Smooth muscle cell (in vitro differentiated cells): ENCODE measurements at regions not wholly inside any gene's neighbourhood (a gene's known extent, or its start where the extent isn't known, plus 50 kb on each side); places are given as distances from the start of the nearest gene placed in this dataset.

Experiments used
- DNase-seq: peaks from one replicate; lab custom pipeline; 2025; ENCODE audit not compliant: unreplicated experiment; lab: John Stamatoyannopoulos, UW
- H2AFZ ChIP-seq: fragments of 200-600 bp; sonication (generic); 2 replicates; pipeline ENCODE4 v1.6.0; 2016; ENCODE audit warnings: antibody characterized with exemption, low read depth, mild to moderate bottlenecking
- H3F3A ChIP-seq: fragments of 200-600 bp; sonication (generic); 2 replicates; pipeline ENCODE4 v1.6.0; 2017; ENCODE audit warnings: antibody characterized with exemption, low read depth
- H3K27ac ChIP-seq: fragments of 200-600 bp; sonication (generic); 2 replicates; pipeline ENCODE4 v1.5.1; 2016; ENCODE audit warnings: low read depth, mild to moderate bottlenecking
- H3K27me3 ChIP-seq: fragments of 200-600 bp; sonication (generic); 2 replicates; pipeline ENCODE4 v1.6.1; 2016; ENCODE audit warnings: low read depth, mild to moderate bottlenecking
- H3K36me3 ChIP-seq: fragments of 200-600 bp; sonication (generic); 2 replicates; pipeline ENCODE4 v1.5.1; 2016; ENCODE audit warnings: low read depth
- H3K4me1 ChIP-seq: fragments of 200-600 bp; sonication (generic); 2 replicates; pipeline ENCODE4 v1.5.1; 2016; ENCODE audit warnings: low read depth
- H3K4me2 ChIP-seq: fragments of 200-600 bp; sonication (generic); 2 replicates; pipeline ENCODE4 v1.6.0; 2016; ENCODE audit warnings: mild to moderate bottlenecking
- H3K4me3 ChIP-seq: fragments of 200-600 bp; sonication (generic); 2 replicates; pipeline ENCODE4 v1.5.1; 2016; ENCODE audit warnings: mild to moderate bottlenecking
- H3K79me2 ChIP-seq: fragments of 200-600 bp; sonication (generic); 2 replicates; pipeline ENCODE4 v1.6.0; 2016; ENCODE audit warnings: low read depth, mild to moderate bottlenecking
- H3K9ac ChIP-seq: fragments of 200-600 bp; sonication (generic); 2 replicates; pipeline ENCODE4 v1.6.0; 2016; ENCODE audit warnings: low read depth
- H3K9me3 ChIP-seq: fragments of 200-600 bp; sonication (generic); replicated peaks from 2 replicates; pipeline ENCODE4 v1.5.1; 2016; ENCODE audit warnings: low read depth
- H4K20me1 ChIP-seq: fragments of 200-600 bp; sonication (generic); 2 replicates; pipeline ENCODE4 v1.6.0; 2016; ENCODE audit warnings: low read depth
- WGBS: methylation state at CpG from one replicate; pipeline ENCODE4 v1.1.7; 2016; ENCODE audit warnings: low lambda C conversion rate; 5-methylcytosine and 5-hydroxymethylcytosine counted together
- TF ChIP-seq, protein P1 (sequence below): fragments of 200-600 bp; sonication (generic); IDR thresholded peaks from 2 replicates; pipeline ENCODE4 v1.5.1; 2017; ENCODE audit warnings: borderline replicate concordance, mild to moderate bottlenecking, antibody characterized with exemption; ENCODE audit not compliant: insufficient read depth, poor library complexity, severe bottlenecking

DNA sequence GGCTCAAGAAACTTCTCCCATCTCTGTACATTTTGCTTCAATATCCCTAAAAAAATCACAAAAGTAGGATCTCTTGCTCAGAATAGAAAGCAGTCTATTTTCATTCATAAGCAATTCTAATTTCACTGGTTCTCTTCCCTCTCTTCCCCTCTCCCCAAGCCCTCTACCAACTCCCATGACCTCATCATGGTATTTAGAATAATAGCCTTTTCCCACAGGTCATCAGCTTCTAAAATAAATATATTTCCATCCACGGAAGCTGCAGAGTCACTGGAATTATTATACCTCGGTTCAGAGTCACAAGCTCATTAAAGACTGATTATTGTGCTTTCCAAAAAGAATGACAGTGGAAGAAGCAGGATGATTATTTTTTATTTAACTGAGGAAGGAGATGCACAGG is 84.2 kb upstream of the ADRA1B start:
- H4K20me1 ChIP-seq = no peaks in the 10 kb centered on the region
- no peaks in the 10 kb centered on the region for H3K36me3 ChIP-seq
- H3K4me2 ChIP-seq = no peak overlapping the region
- H3K4me1 ChIP-seq = no peaks in the 10 kb centered on the region
- DNase-seq = no peak
- 67% methylated on average over 2 of the region's 2 CpGs for WGBS
- no peaks in the 10 kb centered on the region for H3F3A ChIP-seq
- TF ChIP-seq, protein P1, sequence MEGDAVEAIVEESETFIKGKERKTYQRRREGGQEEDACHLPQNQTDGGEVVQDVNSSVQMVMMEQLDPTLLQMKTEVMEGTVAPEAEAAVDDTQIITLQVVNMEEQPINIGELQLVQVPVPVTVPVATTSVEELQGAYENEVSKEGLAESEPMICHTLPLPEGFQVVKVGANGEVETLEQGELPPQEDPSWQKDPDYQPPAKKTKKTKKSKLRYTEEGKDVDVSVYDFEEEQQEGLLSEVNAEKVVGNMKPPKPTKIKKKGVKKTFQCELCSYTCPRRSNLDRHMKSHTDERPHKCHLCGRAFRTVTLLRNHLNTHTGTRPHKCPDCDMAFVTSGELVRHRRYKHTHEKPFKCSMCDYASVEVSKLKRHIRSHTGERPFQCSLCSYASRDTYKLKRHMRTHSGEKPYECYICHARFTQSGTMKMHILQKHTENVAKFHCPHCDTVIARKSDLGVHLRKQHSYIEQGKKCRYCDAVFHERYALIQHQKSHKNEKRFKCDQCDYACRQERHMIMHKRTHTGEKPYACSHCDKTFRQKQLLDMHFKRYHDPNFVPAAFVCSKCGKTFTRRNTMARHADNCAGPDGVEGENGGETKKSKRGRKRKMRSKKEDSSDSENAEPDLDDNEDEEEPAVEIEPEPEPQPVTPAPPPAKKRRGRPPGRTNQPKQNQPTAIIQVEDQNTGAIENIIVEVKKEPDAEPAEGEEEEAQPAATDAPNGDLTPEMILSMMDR = no peak
- H3K27ac ChIP-seq = no peak overlapping the region
- no peaks in the 10 kb centered on the region for H3K79me2 ChIP-seq
- peaks cover 25% of the 10 kb centered on the region for H3K27me3 ChIP-seq
- no peaks in the 10 kb centered on the region for H3K9me3 ChIP-seq
- no peak overlapping the region for H3K4me3 ChIP-seq
- no peak overlapping the region for H2AFZ ChIP-seq
- no peak overlapping the region for H3K9ac ChIP-seq

DNA sequence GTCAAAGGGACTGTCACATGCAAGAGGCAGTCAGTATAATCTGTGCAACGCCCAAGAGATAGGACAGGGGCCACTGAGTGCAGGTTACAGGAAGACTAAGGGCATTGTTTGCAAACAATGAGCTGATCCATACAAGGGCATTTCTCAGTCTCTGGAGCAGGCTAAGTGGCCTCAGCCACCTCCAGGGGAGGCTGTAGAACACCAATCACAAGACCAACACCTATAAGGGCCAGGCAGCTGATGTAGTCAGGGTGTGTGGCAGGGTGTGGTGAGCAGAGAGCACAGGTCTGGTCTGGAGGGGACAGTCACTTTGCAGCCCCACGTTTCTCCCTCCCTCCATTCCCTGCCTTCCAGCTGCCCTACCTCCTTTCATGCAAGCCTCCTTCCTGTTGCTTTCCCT is 83.2 kb upstream of the ADRA1B start:
- 64% methylated on average over 2 of the region's 2 CpGs for WGBS
- Histone ChIP-seq H3F3A (no peaks in the 10 kb centered on the region), H3K79me2 (no peaks in the 10 kb centered on the region), H3K4me3 (no peak overlapping the region), H3K27ac (no peak overlapping the region), H3K4me1 (no peaks in the 10 kb centered on the region), H3K27me3 (peaks cover 28% of the 10 kb centered on the region), H3K4me2 (no peak overlapping the region), H3K9me3 (no peaks in the 10 kb centered on the region), H4K20me1 (no peaks in the 10 kb centered on the region), H2AFZ (no peak overlapping the region), H3K36me3 (no peaks in the 10 kb centered on the region), H3K9ac (no peak overlapping the region)
- TF ChIP-seq, protein P1 = no peak
- DNase-seq = no peak

DNA sequence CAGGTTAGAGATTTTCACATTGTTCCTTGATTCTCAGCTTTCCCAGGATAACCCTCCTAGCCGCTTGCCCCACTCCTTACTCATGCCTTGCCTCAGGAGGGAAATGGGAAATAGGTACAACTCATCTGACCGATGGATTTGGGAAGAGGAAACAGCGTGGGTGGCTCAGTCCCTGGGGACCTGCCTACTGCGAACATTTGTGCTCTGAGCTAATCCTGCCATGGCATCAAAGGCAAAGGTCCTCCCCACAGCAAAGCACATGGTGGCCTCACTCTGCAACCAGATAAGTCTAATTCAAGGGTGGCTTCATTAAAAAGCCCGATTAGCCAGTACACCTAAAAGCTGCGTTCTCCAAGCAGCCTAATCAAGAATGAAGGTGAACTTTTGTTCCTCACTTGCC is 82.4 kb upstream of the ADRA1B start:
- H3K27me3 ChIP-seq = peaks cover 28% of the 10 kb centered on the region
- H2AFZ ChIP-seq = no peak overlapping the region
- DNase-seq = no peak
- no peaks in the 10 kb centered on the region for H3F3A ChIP-seq
- H3K79me2 ChIP-seq = no peaks in the 10 kb centered on the region
- H3K9me3 ChIP-seq = no peaks in the 10 kb centered on the region
- no peak overlapping the region for H3K9ac ChIP-seq
- H3K27ac ChIP-seq = no peak overlapping the region
- no peak overlapping the region for H3K4me2 ChIP-seq
- H4K20me1 ChIP-seq = no peaks in the 10 kb centered on the region
- H3K4me1 ChIP-seq = no peaks in the 10 kb centered on the region
- 85% methylated on average over 6 of the region's 6 CpGs for WGBS
- no peaks in the 10 kb centered on the region for H3K36me3 ChIP-seq
- no peak overlapping the region for H3K4me3 ChIP-seq
- TF ChIP-seq, protein P1 = no peak

DNA sequence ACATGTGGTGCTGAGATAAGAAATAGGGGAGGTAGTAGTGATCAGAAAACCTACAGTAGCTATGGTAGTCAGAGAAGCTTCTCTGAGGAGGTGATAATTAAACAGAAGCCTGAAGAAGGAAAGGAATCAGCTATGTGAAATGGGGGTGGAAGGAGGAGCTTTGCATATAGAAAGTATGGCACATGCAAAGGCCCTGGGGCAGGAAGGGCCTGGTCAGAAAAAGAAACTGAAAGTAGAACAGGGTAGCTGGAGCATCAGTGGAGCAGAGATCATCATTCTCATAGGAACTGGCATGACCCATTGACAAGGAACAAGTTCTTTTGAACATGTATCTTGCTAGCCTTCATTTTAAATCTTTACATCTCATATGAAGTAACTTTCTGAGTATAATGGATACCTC is 80.7 kb upstream of the ADRA1B start:
- H3K4me2 ChIP-seq = no peak overlapping the region
- no peak overlapping the region for H2AFZ ChIP-seq
- TF ChIP-seq, protein P1 = no peak
- no peaks in the 10 kb centered on the region for H3K4me1 ChIP-seq
- H3K27ac ChIP-seq = no peak overlapping the region
- H3K36me3 ChIP-seq = no peaks in the 10 kb centered on the region
- H3K27me3 ChIP-seq = peaks cover 30% of the 10 kb centered on the region
- no peaks in the 10 kb centered on the region for H3F3A ChIP-seq
- no peaks in the 10 kb centered on the region for H3K9me3 ChIP-seq
- no peak overlapping the region for H3K9ac ChIP-seq
- no peak for DNase-seq
- H3K79me2 ChIP-seq = no peaks in the 10 kb centered on the region
- H4K20me1 ChIP-seq = no peaks in the 10 kb centered on the region
- H3K4me3 ChIP-seq = no peak overlapping the region
